K562 (cell line): ENCODE measurements at regions not wholly inside any gene's neighbourhood (a gene's known extent, or its start where the extent isn't known, plus 50 kb on each side); places are given as distances from the start of the nearest gene placed in this dataset.

Experiments
- ATAC-seq: fragments of 200-7000 bp; cut with Tn5 transposase; 3 replicates; pipeline ENCODE4 v1.9.1; 2020; ENCODE audit warnings: moderate library complexity
- BruUV-seq: library from RNA; stranded (reverse); fragments of 400-500 nt; replicated peaks from 2 replicates; lab custom pipeline; 2021; lab: Mats Ljungman, UMichigan
- CTCF ChIA-PET: fragments of 300-600 bp; formaldehyde crosslinking; extraction: SDS; loops from one replicate; lab custom pipeline; 2021; ENCODE audit warnings: low intra/inter-chr PET ratio; lab: Yijun Ruan, JAX
- POLR2A ChIA-PET: fragments of 300-600, 350-650 bp; sonication (Branson Sonifier 250); formaldehyde crosslinking; extraction: SDS; loops from one replicate; lab custom pipeline; 2021; ENCODE audit warnings: antibody characterized with exemption, inconsistent platforms; lab: Yijun Ruan, JAX
- DNase-seq, 4 experiments: peaks; one replicate each; pipeline versions ENCODE4 v3.0.0 to v3.0.0-alpha.2; 2011 to 2018; ENCODE audit warnings: low spot score in 3 of 4, mixed read lengths in 3 of 4; ENCODE audit errors: extremely low read depth in 1 of 4
- FAIRE-seq: peaks from 2 replicates; lab custom pipeline; 2011; peaks lifted over from hg19 to GRCh38; lab: Jason Lieb, UNC
- H2AFZ ChIP-seq: 2 replicates; pipeline ENCODE4 v1.6.0; 2011; ENCODE audit warnings: low read depth, low read length, control low read depth, inconsistent platforms
- H3K27ac ChIP-seq: fragments of 200-600 bp; 3 replicates; pipeline ENCODE4 v1.8.0; 2011; ENCODE audit warnings: low read depth, mild to moderate bottlenecking, control low read depth, inconsistent platforms, low read length, moderate library complexity, mixed read lengths; ENCODE audit errors: extremely low read depth
- H3K27me3 ChIP-seq, 2 experiments: fragments of 300-600 bp in 1 of 2; 2 replicates in 1 of 2; 3 replicates in 1 of 2; pipeline versions ENCODE4 v1.6.0 to v1.8.0; 2011; ENCODE audit warnings: inconsistent platforms in 2 of 2, low read length in 2 of 2, mild to moderate bottlenecking in 1 of 2, mixed read lengths in 1 of 2, moderate library complexity in 1 of 2; ENCODE audit not compliant: control insufficient read depth in 2 of 2, insufficient read depth in 2 of 2
- H3K36me3 ChIP-seq: fragments of 300-600 bp; 3 replicates; pipeline ENCODE4 v1.8.0; 2011; ENCODE audit warnings: mild to moderate bottlenecking, low read length, inconsistent platforms; ENCODE audit not compliant: control insufficient read depth, insufficient read depth
- H3K4me1 ChIP-seq, 2 experiments: fragments of 200-600 bp in 1 of 2; replicated peaks in 1 of 2; 2 replicates in 1 of 2; 3 replicates in 1 of 2; pipeline versions ENCODE4 v1.5.1 to v1.8.0; 2011; ENCODE audit warnings: inconsistent platforms in 2 of 2, low read length in 2 of 2, mild to moderate bottlenecking in 1 of 2, mixed read lengths in 1 of 2, moderate library complexity in 1 of 2; ENCODE audit not compliant: control insufficient read depth in 2 of 2, insufficient read depth in 2 of 2
- H3K4me2 ChIP-seq: 2 replicates; pipeline ENCODE4 v1.6.1; 2011; ENCODE audit warnings: low read length, control low read depth, inconsistent platforms, mixed read lengths; ENCODE audit not compliant: insufficient read depth
- H3K4me3 ChIP-seq: fragments of 200-600 bp; sonication (generic), shearing (Covaris generic); 2 replicates; pipeline ENCODE4 v1.5.1; 2016; ENCODE audit warnings: control low read depth, inconsistent platforms
- H3K79me2 ChIP-seq: fragments of 200-600 bp; 3 replicates; pipeline ENCODE4 v1.8.0; 2011; ENCODE audit warnings: low read length, inconsistent platforms; ENCODE audit not compliant: control insufficient read depth, insufficient read depth
- H3K9ac ChIP-seq, 2 experiments: 2 replicates each; pipeline versions ENCODE4 v1.6.0 to v1.6.1; 2011; ENCODE audit warnings: low read depth in 2 of 2, low read length in 2 of 2, control low read depth in 1 of 2, inconsistent platforms in 1 of 2, mild to moderate bottlenecking in 1 of 2, mixed read lengths in 1 of 2; ENCODE audit not compliant: insufficient read depth in 1 of 2
- H3K9me1 ChIP-seq: one replicate; pipeline ENCODE4 v1.6.0; 2011; ENCODE audit warnings: inconsistent platforms, mild to moderate bottlenecking, low read length, moderate library complexity; ENCODE audit not compliant: control insufficient read depth, insufficient read depth
- H3K9me3 ChIP-seq: replicated peaks from 2 replicates; pipeline ENCODE4 v1.5.1; 2011; ENCODE audit warnings: low read depth, low read length, inconsistent platforms; ENCODE audit not compliant: control insufficient read depth, insufficient read depth
- H4K20me1 ChIP-seq: replicated peaks from 2 replicates; pipeline ENCODE4 v1.6.1; 2011; ENCODE audit warnings: low read length, inconsistent platforms, mixed read lengths; ENCODE audit not compliant: control insufficient read depth, insufficient read depth
- CEBPB ChIP-seq: fragments of 450-650 bp; IDR thresholded peaks from 2 replicates; pipeline ENCODE4 v1.6.1; 2016; ENCODE audit warnings: missing genetic modification characterization, missing compliant biosample characterization
- FOXA3 ChIP-seq, 2 experiments: fragments of 450-650 bp in 1 of 2; sonication (generic) in 1 of 2; formaldehyde crosslinking; IDR thresholded peaks in 1 of 2; conservative IDR thresholded peaks in 1 of 2; 2 replicates each; pipeline versions ENCODE4 v1.4.0 to v1.8.0; 2020 to 2022; ENCODE audit warnings: mild to moderate bottlenecking in 2 of 2, missing genetic modification reagents in 1 of 2
- HDGF ChIP-seq: fragments of 450-650 bp; IDR thresholded peaks from 2 replicates; pipeline ENCODE4 v1.6.1; 2016
- MAZ ChIP-seq, 2 experiments: fragments of 450-650 bp in 1 of 2; sonication (generic) in 1 of 2; formaldehyde crosslinking; IDR thresholded peaks in 1 of 2; conservative IDR thresholded peaks in 1 of 2; 2 replicates each; pipeline versions ENCODE4 v1.4.0 to v1.5.0; 2020; ENCODE audit warnings: mild to moderate bottlenecking in 1 of 2, missing genetic modification reagents in 1 of 2
- MCM7 ChIP-seq, 2 experiments: fragments of 450-650 bp; IDR thresholded peaks; 2 replicates each; pipeline ENCODE4 v1.6.1; 2016 to 2018
- SIRT6 ChIP-seq: IDR thresholded peaks from one replicate; pipeline ENCODE4 v1.6.1; 2012; ENCODE audit warnings: low read depth, mild to moderate bottlenecking, control low read depth, inconsistent platforms, low read length, moderate library complexity
- WHSC1 ChIP-seq: IDR thresholded peaks from one replicate; pipeline ENCODE4 v1.6.1; 2012; ENCODE audit warnings: low read length, control low read depth, inconsistent platforms
- YY1 ChIP-seq, 3 experiments: IDR thresholded peaks; 2 replicates each; pipeline ENCODE4 v1.6.1; 2011; ENCODE audit warnings: low read length in 2 of 3, mild to moderate bottlenecking in 2 of 3, moderate library complexity in 2 of 3, borderline replicate concordance in 1 of 3, control low read depth in 1 of 3, low read depth in 1 of 3; ENCODE audit not compliant: insufficient read depth in 3 of 3, insufficient replicate concordance in 2 of 3, control insufficient read depth in 1 of 3, insufficient read length in 1 of 3; ENCODE audit errors: extremely low read depth in 1 of 3
- ZNF232 ChIP-seq: sonication (generic); formaldehyde crosslinking; IDR thresholded peaks from 2 replicates; pipeline ENCODE4 v1.8.0; 2022; ENCODE audit warnings: mild to moderate bottlenecking, missing genetic modification reagents
- ZNF311 ChIP-seq: fragments of 250-450 bp; sonication (Bioruptor Pico); IDR thresholded peaks from 2 replicates; pipeline ENCODE4 v1.4.0; 2020; ENCODE audit warnings: mild to moderate bottlenecking, moderate library complexity
- ZNF717 ChIP-seq: fragments of 250-450 bp; sonication (Bioruptor Pico); IDR thresholded peaks from 2 replicates; pipeline ENCODE4 v1.5.0; 2021
- WGBS: fragments of 100-300 bp; shearing (Covaris generic); methylation state at CpG from one replicate; pipeline ENCODE4 v1.1.6; 2016; ENCODE audit warnings: low coverage, mixed read lengths; ENCODE audit not compliant: insufficient coverage; ENCODE audit errors: missing lambda C conversion rate; 5-methylcytosine and 5-hydroxymethylcytosine counted together
- in situ Hi-C: fragments of 300-500 bp; cut with MboI; formaldehyde crosslinking; loops from 4 replicates; pipeline ENCODE4 v1.15.0; 2018; ENCODE audit warnings: inconsistent platforms, mixed read lengths
- intact Hi-C: fragments of 100-400 bp; cut with micrococcal nuclease; formaldehyde crosslinking; loops from 2 replicates; pipeline ENCODE4 v1.14.2; 2022
- TF ChIP-seq, protein P1 (sequence below), 2 experiments: fragments of 450-650 bp; IDR thresholded peaks; 2 replicates each; pipeline ENCODE4 v1.6.1; 2018; ENCODE audit warnings: mild to moderate bottlenecking in 2 of 2, low read depth in 1 of 2; ENCODE audit not compliant: partially characterized antibody in 2 of 2

GRCh38 chr16:5459863-5460262 is 362.3 kb upstream of the EEF2KMT start:
- CTCF ChIA-PET: no interaction called here
- no peak for FAIRE-seq
- no TSS peak for BruUV-seq

More at GRCh38 chr16:5459863-5460262, 362.3 kb upstream of the EEF2KMT start:
- Histone ChIP-seq H3K4me3 (no peak overlapping the region), H3K9me3 (no peaks in the 10 kb centered on the region), H3K36me3 (no peaks in the 10 kb centered on the region), H4K20me1 (no peaks in the 10 kb centered on the region), H3K27ac (no peak overlapping the region), H3K27me3 (peaks cover 3 to 12% of the 10 kb centered on the region in 2 experiments; a peak in 1 of 5 replicates), H3K4me2 (no peak overlapping the region), H2AFZ (no peak overlapping the region), H3K4me1 (no peaks in the 10 kb centered on the region), H3K9me1 (no peaks in the 10 kb centered on the region), H3K79me2 (no peaks in the 10 kb centered on the region), H3K9ac (no peak overlapping the region)
- WGBS: 0% methylated on average over 5 of the region's 6 CpGs
- no peak for ATAC-seq
- POLR2A ChIA-PET: no interaction called here
- DNase-seq: no peak
- intact Hi-C loops: no loop called here
- in situ Hi-C loops: no loop called here
- no peak for TF ChIP-seq WHSC1
- TF ChIP-seq FOXA3 (CRISPR knock-in tag; conservative IDR thresholded peaks at IDR 0.05 in 1 of 2, IDR thresholded peaks at IDR 0.05 in 1 of 2): no peak
- TF ChIP-seq, protein P1, sequence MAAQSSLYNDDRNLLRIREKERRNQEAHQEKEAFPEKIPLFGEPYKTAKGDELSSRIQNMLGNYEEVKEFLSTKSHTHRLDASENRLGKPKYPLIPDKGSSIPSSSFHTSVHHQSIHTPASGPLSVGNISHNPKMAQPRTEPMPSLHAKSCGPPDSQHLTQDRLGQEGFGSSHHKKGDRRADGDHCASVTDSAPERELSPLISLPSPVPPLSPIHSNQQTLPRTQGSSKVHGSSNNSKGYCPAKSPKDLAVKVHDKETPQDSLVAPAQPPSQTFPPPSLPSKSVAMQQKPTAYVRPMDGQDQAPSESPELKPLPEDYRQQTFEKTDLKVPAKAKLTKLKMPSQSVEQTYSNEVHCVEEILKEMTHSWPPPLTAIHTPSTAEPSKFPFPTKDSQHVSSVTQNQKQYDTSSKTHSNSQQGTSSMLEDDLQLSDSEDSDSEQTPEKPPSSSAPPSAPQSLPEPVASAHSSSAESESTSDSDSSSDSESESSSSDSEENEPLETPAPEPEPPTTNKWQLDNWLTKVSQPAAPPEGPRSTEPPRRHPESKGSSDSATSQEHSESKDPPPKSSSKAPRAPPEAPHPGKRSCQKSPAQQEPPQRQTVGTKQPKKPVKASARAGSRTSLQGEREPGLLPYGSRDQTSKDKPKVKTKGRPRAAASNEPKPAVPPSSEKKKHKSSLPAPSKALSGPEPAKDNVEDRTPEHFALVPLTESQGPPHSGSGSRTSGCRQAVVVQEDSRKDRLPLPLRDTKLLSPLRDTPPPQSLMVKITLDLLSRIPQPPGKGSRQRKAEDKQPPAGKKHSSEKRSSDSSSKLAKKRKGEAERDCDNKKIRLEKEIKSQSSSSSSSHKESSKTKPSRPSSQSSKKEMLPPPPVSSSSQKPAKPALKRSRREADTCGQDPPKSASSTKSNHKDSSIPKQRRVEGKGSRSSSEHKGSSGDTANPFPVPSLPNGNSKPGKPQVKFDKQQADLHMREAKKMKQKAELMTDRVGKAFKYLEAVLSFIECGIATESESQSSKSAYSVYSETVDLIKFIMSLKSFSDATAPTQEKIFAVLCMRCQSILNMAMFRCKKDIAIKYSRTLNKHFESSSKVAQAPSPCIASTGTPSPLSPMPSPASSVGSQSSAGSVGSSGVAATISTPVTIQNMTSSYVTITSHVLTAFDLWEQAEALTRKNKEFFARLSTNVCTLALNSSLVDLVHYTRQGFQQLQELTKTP (IDR thresholded peaks at IDR 0.05; ENCODE audit: low read depth in 1 of 2, partially characterized antibody in 2 of 2): no peak
- TF ChIP-seq MAZ (CRISPR knock-in tag; conservative IDR thresholded peaks at IDR 0.05 in 1 of 2, IDR thresholded peaks at IDR 0.05 in 1 of 2): no peak
- no peak for TF ChIP-seq ZNF232 (CRISPR knock-in tag)
- no peak for TF ChIP-seq MCM7 (IDR thresholded peaks at IDR 0.05)
- TF ChIP-seq SIRT6: no peak
- TF ChIP-seq ZNF311 (CRISPR knock-in tag): no peak
- TF ChIP-seq HDGF: no peak
- TF ChIP-seq ZNF717 (CRISPR knock-in tag): no peak
- TF ChIP-seq YY1 (IDR thresholded peaks at IDR 0.05; ENCODE audit: borderline replicate concordance in 1 of 3, control insufficient read depth in 1 of 3, extremely low read depth in 1 of 3, insufficient read depth in 3 of 3, insufficient read length in 1 of 3, insufficient replicate concordance in 2 of 3, low read depth in 1 of 3, low read length in 2 of 3): no peak
- TF ChIP-seq CEBPB (tag): no peak
